Coronary artery (tissue), 2 donors: ENCODE measurements at regions not wholly inside any gene's neighbourhood (a gene's known extent, or its start where the extent isn't known, plus 50 kb on each side); places are given as distances from the start of the nearest gene placed in this dataset.

Source experiments
- DNase-seq: peaks from one replicate; pipeline ENCODE4 v3.0.0-alpha.2; 2017; ENCODE audit warnings: low spot score
- H3K27ac ChIP-seq, 2 donors: fragments of 200-600 bp; sonication (generic); one replicate each; pipeline ENCODE4 v1.5.1; 2016 to 2019
- H3K4me3 ChIP-seq: fragments of 200-600 bp; sonication (generic); 2 replicates; pipeline ENCODE4 v1.5.1; 2016; ENCODE audit warnings: mild to moderate bottlenecking, moderate library complexity
- TF ChIP-seq, protein P1 (sequence below): fragments of 200-600 bp; sonication (generic); IDR thresholded peaks from one replicate; pipeline ENCODE4 v1.5.1; 2019; ENCODE audit warnings: antibody characterized with exemption

DNA sequence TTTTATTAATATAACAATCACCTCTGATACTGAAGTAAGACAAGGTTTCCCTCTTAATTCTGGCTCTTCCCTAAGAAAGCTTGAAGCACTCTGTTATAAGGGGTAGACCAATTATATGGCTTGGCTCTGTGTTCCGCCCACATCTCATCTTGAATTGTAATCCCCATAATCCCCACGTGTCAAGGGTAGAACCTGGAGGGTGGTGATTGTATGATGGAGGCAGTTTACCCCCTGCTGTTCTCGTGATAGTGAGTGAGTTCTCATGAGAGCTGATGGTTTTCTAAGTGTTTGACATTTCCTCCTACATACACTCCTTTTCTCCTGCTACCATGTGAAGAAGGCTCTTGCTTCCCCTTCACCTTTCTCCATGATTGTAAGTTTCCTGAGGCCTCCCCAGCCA is 363.8 kb upstream of the PCDH20 start:
- no peak overlapping the region for H3K27ac ChIP-seq
- no peak for DNase-seq
- TF ChIP-seq, protein P1, sequence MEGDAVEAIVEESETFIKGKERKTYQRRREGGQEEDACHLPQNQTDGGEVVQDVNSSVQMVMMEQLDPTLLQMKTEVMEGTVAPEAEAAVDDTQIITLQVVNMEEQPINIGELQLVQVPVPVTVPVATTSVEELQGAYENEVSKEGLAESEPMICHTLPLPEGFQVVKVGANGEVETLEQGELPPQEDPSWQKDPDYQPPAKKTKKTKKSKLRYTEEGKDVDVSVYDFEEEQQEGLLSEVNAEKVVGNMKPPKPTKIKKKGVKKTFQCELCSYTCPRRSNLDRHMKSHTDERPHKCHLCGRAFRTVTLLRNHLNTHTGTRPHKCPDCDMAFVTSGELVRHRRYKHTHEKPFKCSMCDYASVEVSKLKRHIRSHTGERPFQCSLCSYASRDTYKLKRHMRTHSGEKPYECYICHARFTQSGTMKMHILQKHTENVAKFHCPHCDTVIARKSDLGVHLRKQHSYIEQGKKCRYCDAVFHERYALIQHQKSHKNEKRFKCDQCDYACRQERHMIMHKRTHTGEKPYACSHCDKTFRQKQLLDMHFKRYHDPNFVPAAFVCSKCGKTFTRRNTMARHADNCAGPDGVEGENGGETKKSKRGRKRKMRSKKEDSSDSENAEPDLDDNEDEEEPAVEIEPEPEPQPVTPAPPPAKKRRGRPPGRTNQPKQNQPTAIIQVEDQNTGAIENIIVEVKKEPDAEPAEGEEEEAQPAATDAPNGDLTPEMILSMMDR, result no peak
- no peak overlapping the region for H3K4me3 ChIP-seq

DNA sequence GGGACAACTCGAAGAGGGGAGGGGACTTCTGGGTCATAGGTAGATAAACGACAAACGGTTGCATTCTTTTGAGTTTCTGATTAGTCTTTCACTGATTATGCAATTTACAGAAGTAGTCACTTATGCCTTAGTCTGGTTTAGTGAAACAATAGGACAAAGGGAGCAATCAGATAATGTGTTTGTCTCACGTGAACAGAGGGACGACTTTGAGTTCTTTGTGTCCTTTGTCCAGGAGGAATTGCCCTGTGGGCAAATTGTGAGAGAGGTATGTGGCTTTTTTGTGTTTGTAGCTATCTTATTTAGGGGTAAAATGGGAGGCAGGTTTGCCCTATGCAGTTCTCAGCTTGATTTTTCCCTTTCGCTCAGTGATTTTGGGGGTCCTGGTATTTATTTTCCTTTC is 362.9 kb upstream of the PCDH20 start:
- H3K27ac ChIP-seq, result no peak overlapping the region
- H3K4me3 ChIP-seq, result no peak overlapping the region
- DNase-seq, result no peak
- TF ChIP-seq, protein P1, result no peak

- Histone ChIP-seq H3K27ac (no peak overlapping the region), H3K4me3 (no peak overlapping the region)
- no peak for DNase-seq
- TF ChIP-seq, protein P1, result no peak
Observed at GRCh38 chr13:61777899-61778298, 362.2 kb upstream of the PCDH20 start.

DNA sequence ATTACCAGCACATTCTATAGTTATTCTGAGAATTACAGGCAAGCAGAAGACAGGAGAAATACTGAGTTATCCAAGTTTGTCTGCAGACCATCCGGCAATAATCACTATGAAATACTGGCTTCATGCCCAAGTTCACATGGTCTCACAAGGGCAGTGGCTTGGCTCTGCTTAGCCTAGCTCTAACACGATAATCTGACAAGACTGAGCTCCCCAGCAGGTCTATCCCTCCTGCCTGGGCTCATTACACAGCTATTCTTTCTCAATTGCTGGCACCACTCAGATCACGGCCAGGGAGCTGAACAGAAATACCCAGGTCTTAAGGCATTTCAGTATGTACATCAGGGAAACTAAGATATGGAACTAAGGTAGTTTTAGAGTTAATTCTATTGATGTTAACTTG is 361.6 kb upstream of the PCDH20 start:
- DNase-seq, result no peak
- Histone ChIP-seq H3K27ac (no peak overlapping the region), H3K4me3 (no peak overlapping the region)
- TF ChIP-seq, protein P1, result no peak

DNA sequence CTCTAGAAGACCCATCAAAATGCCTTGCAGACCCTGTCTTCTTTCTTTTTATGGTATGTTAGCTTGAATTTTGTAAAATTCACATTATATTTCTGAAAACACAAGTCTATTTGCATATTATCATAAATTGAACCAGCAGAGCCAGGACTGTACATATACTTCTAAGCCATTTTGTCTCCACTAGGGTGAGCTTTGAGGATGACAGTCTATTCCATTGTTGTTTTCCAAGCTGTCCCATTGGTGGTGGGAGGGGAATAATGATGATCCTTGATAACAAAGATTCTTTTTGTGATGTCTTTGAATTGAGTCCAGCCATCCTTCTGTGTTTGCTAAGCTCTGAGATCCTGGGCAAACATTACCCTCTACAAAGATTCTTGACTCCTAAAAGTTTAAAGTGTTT is 359.3 kb upstream of the PCDH20 start:
- no peak for DNase-seq
- H3K27ac ChIP-seq, result no peak overlapping the region
- no peak overlapping the region for H3K4me3 ChIP-seq
- TF ChIP-seq, protein P1, result no peak

- no peak overlapping the region for H3K27ac ChIP-seq
- no peak overlapping the region for H3K4me3 ChIP-seq
- TF ChIP-seq, protein P1, result no peak
- no peak for DNase-seq
Observed at GRCh38 chr13:61770681-61771080, 355.0 kb upstream of the PCDH20 start.

DNA sequence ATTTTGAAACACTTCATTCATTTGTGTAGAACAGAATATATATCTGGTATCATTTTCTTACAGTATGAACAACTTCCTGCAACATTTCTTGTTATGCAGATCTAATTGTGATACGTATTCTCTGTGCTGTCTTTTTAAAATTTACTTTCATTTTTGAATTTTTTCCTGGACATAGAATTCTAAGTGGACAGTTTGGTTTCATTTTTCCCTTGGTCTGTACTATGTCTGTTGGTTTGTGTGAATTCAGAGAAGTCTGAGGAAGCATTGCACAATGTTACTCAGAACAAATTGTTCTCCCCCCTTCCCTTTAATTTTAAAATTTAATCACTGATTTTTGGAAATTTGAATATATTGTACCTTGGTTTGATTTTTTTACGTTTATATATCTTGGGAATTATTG is 352.5 kb upstream of the PCDH20 start:
- TF ChIP-seq, protein P1, result no peak

More for the DNA sequence above, 352.5 kb upstream of the PCDH20 start:
- Histone ChIP-seq H3K27ac (no peak overlapping the region), H3K4me3 (no peak overlapping the region)
- DNase-seq, result no peak
